ENCODE measurements at regions not wholly inside any gene's neighbourhood (a gene's known extent, or its start where the extent isn't known, plus 50 kb on each side); places are given as distances from the start of the nearest gene placed in this dataset.

DNA sequence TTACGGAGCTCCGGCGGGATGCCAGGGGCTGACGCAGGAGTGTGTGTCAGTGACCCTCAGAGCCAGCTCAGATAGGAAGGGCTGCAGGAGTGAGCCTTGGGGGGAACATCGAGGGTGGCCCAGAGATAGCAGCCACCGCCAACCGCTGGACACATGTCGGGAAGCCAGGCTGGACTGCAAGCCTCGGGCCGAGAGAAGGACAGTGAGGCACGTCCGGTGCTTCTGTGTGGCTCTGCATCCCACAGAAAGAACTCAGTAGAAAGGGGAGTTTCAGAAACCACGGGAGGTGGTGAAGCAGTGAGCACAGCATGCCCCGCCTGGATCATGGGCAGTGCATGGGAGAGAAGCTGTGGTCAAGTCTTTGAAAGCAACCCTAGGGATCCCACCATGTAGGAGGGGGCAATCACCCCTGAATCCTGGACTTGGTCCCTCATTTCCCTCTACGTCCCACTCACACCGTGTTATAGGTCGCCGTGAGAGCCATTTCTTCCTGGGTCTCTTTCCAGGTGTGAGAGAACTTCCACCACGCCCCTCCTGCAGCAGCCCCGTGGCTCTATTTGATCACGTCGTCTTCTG lies 383.7 kb upstream of the CDH4 start:
- no peaks in the 10 kb centered on the region for H3K9me3 ChIP-seq (ENCODE audit: severe bottlenecking)
- DNase-seq = no peak
- no peak overlapping the region for H3K27ac ChIP-seq
- peaks cover 67% of the 10 kb centered on the region for H3K27me3 ChIP-seq (ENCODE audit: insufficient read depth, low read depth, severe bottlenecking)
- TF ChIP-seq CTCF (IDR thresholded peaks at IDR 0.05; ENCODE audit: low read depth, low read length) = no peak
- no peak overlapping the region for H3K4me3 ChIP-seq (ENCODE audit: low read depth, low read length)
- H3K36me3 ChIP-seq = no peaks in the 10 kb centered on the region

DNA sequence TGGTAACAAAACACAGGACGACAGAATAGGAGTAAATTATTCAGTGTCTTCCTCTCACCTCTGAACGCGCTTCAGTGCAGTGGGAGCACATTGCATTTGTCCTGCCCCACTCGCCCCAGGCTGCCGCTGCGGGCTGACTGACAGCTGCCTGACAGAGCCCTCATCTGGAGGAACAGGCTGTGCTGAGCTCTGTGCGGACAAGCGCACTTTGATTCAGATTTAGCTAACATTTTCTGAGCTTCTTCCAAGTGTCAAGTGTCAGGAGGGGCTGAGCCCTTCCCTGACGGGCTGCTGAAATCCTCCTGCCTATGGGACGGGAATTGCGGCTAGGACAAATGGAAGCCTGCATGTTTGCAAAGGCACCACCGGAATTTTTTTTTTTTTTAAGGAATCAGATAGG lies 383.0 kb upstream of the CDH4 start:
- no peak for DNase-seq
- H3K36me3 ChIP-seq = no peaks in the 10 kb centered on the region
- no peak overlapping the region for H3K4me3 ChIP-seq (ENCODE audit: low read depth, low read length)
- H3K9me3 ChIP-seq (ENCODE audit: severe bottlenecking) = no peaks in the 10 kb centered on the region
- no peak for TF ChIP-seq CTCF (IDR thresholded peaks at IDR 0.05; ENCODE audit: low read depth, low read length)
- H3K27me3 ChIP-seq (ENCODE audit: insufficient read depth, low read depth, severe bottlenecking) = peaks cover 70% of the 10 kb centered on the region
- H3K27ac ChIP-seq = no peak overlapping the region

- DNase-seq = no peak
- Histone ChIP-seq H3K9me3 (ENCODE audit: severe bottlenecking) (no peaks in the 10 kb centered on the region), H3K27me3 (ENCODE audit: insufficient read depth, low read depth, severe bottlenecking) (peaks cover 68% of the 10 kb centered on the region), H3K4me3 (ENCODE audit: low read depth, low read length) (no peak overlapping the region), H3K36me3 (no peaks in the 10 kb centered on the region), H3K27ac (no peak overlapping the region)
- no peak for TF ChIP-seq CTCF (IDR thresholded peaks at IDR 0.05; ENCODE audit: low read depth, low read length)
Observed at GRCh38 chr20:60869625-60870024, 382.4 kb upstream of the CDH4 start.

GRCh38 chr20:60870040-60870439 lies 382.0 kb upstream of the CDH4 start:
- Histone ChIP-seq H3K27ac (no peak overlapping the region), H3K36me3 (no peaks in the 10 kb centered on the region), H3K27me3 (ENCODE audit: insufficient read depth, low read depth, severe bottlenecking) (peaks cover 70% of the 10 kb centered on the region), H3K4me3 (ENCODE audit: low read depth, low read length) (no peak overlapping the region), H3K9me3 (ENCODE audit: severe bottlenecking) (no peaks in the 10 kb centered on the region)
- DNase-seq = no peak
- no peak for TF ChIP-seq CTCF (IDR thresholded peaks at IDR 0.05; ENCODE audit: low read depth, low read length)

DNA sequence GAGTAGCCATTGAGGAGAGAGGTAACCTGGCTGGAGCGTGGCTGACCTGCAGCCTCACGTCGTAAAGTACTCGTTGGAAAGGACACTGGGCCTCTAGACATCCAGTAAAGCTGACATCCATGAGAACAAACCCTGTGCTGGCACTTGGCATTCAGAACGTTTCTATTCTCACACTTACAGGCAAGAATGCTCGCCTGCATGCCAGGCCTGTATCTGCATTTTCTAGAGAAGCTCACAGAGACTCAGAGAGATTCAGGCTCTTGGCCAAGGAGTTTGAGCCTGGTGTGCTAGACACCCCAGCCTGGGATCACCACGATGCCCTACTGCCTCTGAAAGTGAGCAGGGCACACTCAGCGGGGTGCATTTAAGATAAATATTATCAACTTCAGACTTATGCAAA lies 379.8 kb upstream of the CDH4 start:
- Histone ChIP-seq H3K27me3 (ENCODE audit: insufficient read depth, low read depth, severe bottlenecking) (peaks cover 72% of the 10 kb centered on the region), H3K4me3 (ENCODE audit: low read depth, low read length) (no peak overlapping the region), H3K36me3 (no peaks in the 10 kb centered on the region), H3K27ac (no peak overlapping the region), H3K9me3 (ENCODE audit: severe bottlenecking) (no peaks in the 10 kb centered on the region)
- no peak for TF ChIP-seq CTCF (IDR thresholded peaks at IDR 0.05; ENCODE audit: low read depth, low read length)
- DNase-seq = no peak

Data from WERI-Rb-1 (cell line).